ENCODE measurements at regions not wholly inside any gene's neighbourhood (a gene's known extent, or its start where the extent isn't known, plus 50 kb on each side); places are given as distances from the start of the nearest gene placed in this dataset.

- dilution Hi-C loops (cut with MboI; ENCODE audit: extremely low pct_ligation_motif_present, low sequenced_read_pairs), result no loop called here
- POLR2A ChIA-PET, result no interaction called here
- no peaks in the 10 kb centered on the region for H3K79me2 ChIP-seq (ENCODE audit: control insufficient read depth, insufficient read depth, low read length)
- H3K9me3 ChIP-seq (replicated peaks; ENCODE audit: control insufficient read depth, insufficient read depth, low read length), result peaks cover 4% of the 10 kb centered on the region
- H3K9me1 ChIP-seq (replicated peaks; ENCODE audit: control insufficient read depth, extremely low read depth, insufficient read depth, low read length), result no peaks in the 10 kb centered on the region
- no peak overlapping the region for H2AFZ ChIP-seq (ENCODE audit: low read depth, low read length)
- no peak overlapping the region for H3K9ac ChIP-seq (replicated peaks; ENCODE audit: extremely low read depth, insufficient read depth, low read length)
- intact Hi-C loops (cut with micrococcal nuclease), result no loop called here
- no peaks in the 10 kb centered on the region for H4K20me1 ChIP-seq (replicated peaks; ENCODE audit: control insufficient read depth, extremely low read depth, insufficient read depth, low read length)
- DNase-seq (ENCODE audit: low read depth, low spot score), result no peak
- H3K27me3 ChIP-seq (ENCODE audit: control insufficient read depth in 2 of 2, insufficient read depth in 2 of 2, low read length in 2 of 2), result no peaks in the 10 kb centered on the region
- no peak for FAIRE-seq
- H3K4me2 ChIP-seq (ENCODE audit: insufficient read depth, low read length), result no peak overlapping the region
- H3K27ac ChIP-seq (ENCODE audit: insufficient read depth, low read depth, low read length), result no peak overlapping the region
- H3K36me3 ChIP-seq (ENCODE audit: control insufficient read depth in 2 of 2, extremely low read depth in 1 of 2, insufficient read depth in 2 of 2, low read length in 2 of 2), result no peaks in the 10 kb centered on the region
- H3K4me3 ChIP-seq (replicated peaks in 1 of 3; ENCODE audit: insufficient read depth in 1 of 3, low read depth in 1 of 3, low read length in 3 of 3), result no peak overlapping the region
- H3K4me1 ChIP-seq (ENCODE audit: control insufficient read depth, extremely low read depth, insufficient read depth, low read length), result no peaks in the 10 kb centered on the region
- BruUV-seq (replicated peaks), result no TSS peak
- CTCF ChIA-PET, result no interaction called here
- TF ChIP-seq POLR2A (IDR thresholded peaks at IDR 0.05; ENCODE audit: low read depth, low read length) (no peak), GATA2 (IDR thresholded peaks at IDR 0.05; ENCODE audit: insufficient read depth, insufficient read length, low read depth, low read length) (no peak), POLR2AphosphoS5 (IDR thresholded peaks at IDR 0.05; ENCODE audit: insufficient read depth, low read depth, low read length) (no peak), EZH2 (IDR thresholded peaks at IDR 0.05; ENCODE audit: borderline replicate concordance, low read depth, low read length, severe bottlenecking) (no peak), FOS (IDR thresholded peaks at IDR 0.05; ENCODE audit: borderline replicate concordance, insufficient read depth, low read length) (no peak), JUN (IDR thresholded peaks at IDR 0.05; ENCODE audit: borderline replicate concordance, insufficient read depth, insufficient read length, low read depth) (no peak), MYC (IDR thresholded peaks at IDR 0.05; ENCODE audit: low read depth, low read length) (no peak)
- TF ChIP-seq, protein P1, sequence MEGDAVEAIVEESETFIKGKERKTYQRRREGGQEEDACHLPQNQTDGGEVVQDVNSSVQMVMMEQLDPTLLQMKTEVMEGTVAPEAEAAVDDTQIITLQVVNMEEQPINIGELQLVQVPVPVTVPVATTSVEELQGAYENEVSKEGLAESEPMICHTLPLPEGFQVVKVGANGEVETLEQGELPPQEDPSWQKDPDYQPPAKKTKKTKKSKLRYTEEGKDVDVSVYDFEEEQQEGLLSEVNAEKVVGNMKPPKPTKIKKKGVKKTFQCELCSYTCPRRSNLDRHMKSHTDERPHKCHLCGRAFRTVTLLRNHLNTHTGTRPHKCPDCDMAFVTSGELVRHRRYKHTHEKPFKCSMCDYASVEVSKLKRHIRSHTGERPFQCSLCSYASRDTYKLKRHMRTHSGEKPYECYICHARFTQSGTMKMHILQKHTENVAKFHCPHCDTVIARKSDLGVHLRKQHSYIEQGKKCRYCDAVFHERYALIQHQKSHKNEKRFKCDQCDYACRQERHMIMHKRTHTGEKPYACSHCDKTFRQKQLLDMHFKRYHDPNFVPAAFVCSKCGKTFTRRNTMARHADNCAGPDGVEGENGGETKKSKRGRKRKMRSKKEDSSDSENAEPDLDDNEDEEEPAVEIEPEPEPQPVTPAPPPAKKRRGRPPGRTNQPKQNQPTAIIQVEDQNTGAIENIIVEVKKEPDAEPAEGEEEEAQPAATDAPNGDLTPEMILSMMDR (IDR thresholded peaks at IDR 0.05; ENCODE audit: extremely low read depth in 1 of 2, insufficient read depth in 1 of 2, low read depth in 1 of 2, low read length in 2 of 2), result no peak
- TF ChIP-seq, protein P2, sequence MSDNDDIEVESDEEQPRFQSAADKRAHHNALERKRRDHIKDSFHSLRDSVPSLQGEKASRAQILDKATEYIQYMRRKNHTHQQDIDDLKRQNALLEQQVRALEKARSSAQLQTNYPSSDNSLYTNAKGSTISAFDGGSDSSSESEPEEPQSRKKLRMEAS (IDR thresholded peaks at IDR 0.05; ENCODE audit: insufficient read depth, insufficient read length), result no peak
Measured at GRCh38 chr11:98398508-98398907, 622.2 kb upstream of the CNTN5 start.

Data from endothelial cell of umbilical vein (primary cell).